B cell (primary cell): ENCODE measurements at regions not wholly inside any gene's neighbourhood (a gene's known extent, or its start where the extent isn't known, plus 50 kb on each side); places are given as distances from the start of the nearest gene placed in this dataset.

Experiments
- CTCF ChIP-seq: fragments of 200-600 bp; IDR thresholded peaks from one replicate; pipeline ENCODE4 v1.8.0; 2022; ENCODE audit warnings: antibody characterized with exemption, mild to moderate bottlenecking
- EZH2 ChIP-seq: IDR thresholded peaks from 2 replicates; pipeline ENCODE4 v1.6.1; 2012; ENCODE audit warnings: borderline replicate concordance, low read depth, mild to moderate bottlenecking, moderate library complexity, low read length; ENCODE audit not compliant: insufficient read depth, poor library complexity, severe bottlenecking

- no peak for TF ChIP-seq CTCF
- TF ChIP-seq EZH2 = no peak
Measured at GRCh38 chr4:189021831-189022230, 882.6 kb downstream of the TRIML1 start.
